Nephron progenitor cell (in vitro differentiated cells): ENCODE measurements at regions not wholly inside any gene's neighbourhood (a gene's known extent, or its start where the extent isn't known, plus 50 kb on each side); places are given as distances from the start of the nearest gene placed in this dataset.
"Not testable (repeated sequence)": the region's sequence is repeated elsewhere in the genome, so short reads cannot be mapped to it uniquely, and the experiment has no call there.

Experiments used
- DNase-seq: peaks from one replicate; pipeline ENCODE4 v3.0.0; 2021
- H3K27ac Mint-ChIP-seq: 2 replicates; pipeline ENCODE4 v1.8.0; 2021; ENCODE audit warnings: mild to moderate bottlenecking, moderate library complexity, mixed read lengths
- H3K27me3 Mint-ChIP-seq: 2 replicates; pipeline ENCODE4 v1.8.0; 2021; ENCODE audit warnings: mild to moderate bottlenecking, low read depth, mixed read lengths; ENCODE audit not compliant: poor library complexity
- H3K36me3 Mint-ChIP-seq: 2 replicates; pipeline ENCODE4 v1.8.0; 2021; ENCODE audit warnings: low read depth, mixed read lengths
- H3K4me1 Mint-ChIP-seq: 2 replicates; pipeline ENCODE4 v1.8.0; 2021; ENCODE audit warnings: mixed read lengths
- H3K4me3 Mint-ChIP-seq: 2 replicates; pipeline ENCODE4 v1.8.0; 2021; ENCODE audit warnings: mild to moderate bottlenecking, moderate library complexity, mixed read lengths
- H3K9me3 Mint-ChIP-seq: 2 replicates; pipeline ENCODE4 v1.8.0; 2021; ENCODE audit warnings: mild to moderate bottlenecking, moderate library complexity, mixed read lengths
- CTCF ChIP-seq: fragments of 200-600 bp; sonication (generic); IDR thresholded peaks from 2 replicates; pipeline ENCODE4 v1.5.0; 2021; ENCODE audit warnings: antibody characterized with exemption

DNA sequence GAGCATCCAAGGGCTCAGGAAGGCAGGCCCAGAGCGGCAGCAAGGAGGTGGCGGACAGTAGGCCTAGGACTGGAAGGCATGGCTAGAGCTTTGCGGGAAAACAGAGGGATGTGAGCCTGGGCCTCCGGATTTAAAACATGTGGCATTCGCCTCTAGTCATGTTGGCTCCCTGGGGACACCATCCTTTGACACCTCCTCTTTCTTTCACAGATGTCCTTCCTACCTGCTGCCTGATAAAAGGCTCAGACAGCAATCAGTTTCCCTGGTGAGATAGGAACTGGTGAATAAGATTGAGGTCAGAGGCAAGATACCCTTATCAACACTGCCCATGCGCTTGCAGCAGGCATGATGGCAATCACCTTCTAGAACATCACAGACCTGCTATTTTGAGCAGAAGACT is 277.6 kb downstream of the SIPA1L2 start:
- no peak overlapping the region for H3K4me3 Mint-ChIP-seq
- no peak overlapping the region for H3K27ac Mint-ChIP-seq
- no peak for TF ChIP-seq CTCF
- H3K9me3 Mint-ChIP-seq: no peaks in the 10 kb centered on the region
- DNase-seq: no peak
- H3K36me3 Mint-ChIP-seq: no peaks in the 10 kb centered on the region
- peaks cover 11% of the 10 kb centered on the region for H3K4me1 Mint-ChIP-seq
- H3K27me3 Mint-ChIP-seq: no peaks in the 10 kb centered on the region

DNA sequence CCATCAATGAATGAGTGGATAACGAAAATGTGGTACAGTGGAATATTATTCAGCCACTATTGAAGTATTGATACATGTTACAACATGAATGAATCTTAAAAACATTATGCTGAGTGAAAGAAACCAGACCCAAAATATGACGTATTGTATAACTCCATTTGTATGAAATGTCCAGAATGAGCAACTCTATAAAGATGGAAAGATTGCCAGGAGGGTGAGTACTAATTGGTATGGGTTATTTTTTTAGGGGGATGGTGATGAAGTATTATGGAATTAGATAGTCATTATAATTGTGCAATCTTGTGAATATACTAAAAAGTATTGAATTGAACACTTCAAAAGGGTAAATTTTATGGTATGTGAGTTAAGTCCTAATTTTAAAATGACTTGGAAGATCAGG is 278.6 kb downstream of the SIPA1L2 start:
- Mint-ChIP-seq H3K27ac (no peak overlapping the region), H3K9me3 (no peaks in the 10 kb centered on the region), H3K4me3 (no peak overlapping the region), H3K27me3 (no peaks in the 10 kb centered on the region), H3K4me1 (peaks cover 11% of the 10 kb centered on the region), H3K36me3 (no peaks in the 10 kb centered on the region)
- TF ChIP-seq CTCF: no peak
- DNase-seq: no peak

DNA sequence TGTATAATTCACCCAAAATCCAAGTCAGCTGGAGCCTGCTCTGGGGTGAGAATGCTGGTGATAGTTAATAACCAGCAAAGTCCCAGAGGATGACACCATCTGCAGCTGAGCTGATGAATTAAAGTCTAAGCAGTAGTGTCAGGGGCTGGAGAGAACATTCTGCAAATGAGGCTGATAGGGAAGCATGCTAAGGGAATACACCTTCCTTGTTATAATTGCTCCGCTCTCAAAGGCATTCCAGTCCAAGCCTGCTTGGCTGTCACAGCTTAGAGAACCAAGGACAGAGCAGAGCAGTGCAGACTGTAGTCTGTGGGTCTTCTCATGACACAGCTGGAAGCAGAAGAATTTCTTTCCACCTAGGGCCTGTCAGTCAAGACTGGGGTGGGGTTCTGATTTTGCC is 283.1 kb downstream of the SIPA1L2 start:
- no peak for DNase-seq
- H3K27ac Mint-ChIP-seq: no peak overlapping the region
- H3K4me1 Mint-ChIP-seq: peaks cover 6% of the 10 kb centered on the region
- H3K9me3 Mint-ChIP-seq: peaks cover 26% of the 10 kb centered on the region
- peaks cover 5% of the 10 kb centered on the region for H3K27me3 Mint-ChIP-seq
- H3K36me3 Mint-ChIP-seq: no peaks in the 10 kb centered on the region
- no peak for TF ChIP-seq CTCF
- no peak overlapping the region for H3K4me3 Mint-ChIP-seq

DNA sequence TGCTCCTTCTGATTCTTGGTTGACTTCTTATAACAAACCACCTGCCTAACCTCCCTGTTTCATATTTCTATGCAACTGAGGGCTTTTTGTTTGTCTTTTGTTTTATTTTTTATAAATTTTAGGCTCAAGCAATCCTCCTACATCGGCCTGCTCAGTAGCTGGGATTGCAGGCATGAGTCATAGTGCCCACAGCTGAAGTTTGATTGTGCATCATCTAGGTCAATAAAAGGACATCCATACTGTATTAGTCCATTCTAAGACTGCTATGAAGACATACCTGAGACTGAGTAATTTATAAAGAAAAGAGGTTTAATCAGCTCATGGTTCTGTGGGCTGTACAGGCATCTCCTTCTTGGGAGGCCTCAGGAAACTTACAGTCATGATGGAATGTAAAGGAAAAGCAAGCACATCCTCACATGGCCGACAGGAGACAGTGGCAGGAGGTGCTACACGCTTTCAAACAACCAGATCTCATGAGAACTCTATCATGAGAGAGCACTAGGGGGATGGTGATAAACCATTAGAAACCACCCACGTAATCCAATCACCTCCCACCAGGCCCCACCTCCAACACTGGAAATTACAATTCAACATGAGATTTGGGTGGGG is 285.0 kb downstream of the SIPA1L2 start:
- no peak overlapping the region for H3K27ac Mint-ChIP-seq
- no peaks in the 10 kb centered on the region for H3K36me3 Mint-ChIP-seq
- no peak for TF ChIP-seq CTCF
- peaks cover 5% of the 10 kb centered on the region for H3K27me3 Mint-ChIP-seq
- peaks cover 26% of the 10 kb centered on the region for H3K9me3 Mint-ChIP-seq
- DNase-seq: no peak
- H3K4me3 Mint-ChIP-seq: no peak overlapping the region
- no peaks in the 10 kb centered on the region for H3K4me1 Mint-ChIP-seq

DNA sequence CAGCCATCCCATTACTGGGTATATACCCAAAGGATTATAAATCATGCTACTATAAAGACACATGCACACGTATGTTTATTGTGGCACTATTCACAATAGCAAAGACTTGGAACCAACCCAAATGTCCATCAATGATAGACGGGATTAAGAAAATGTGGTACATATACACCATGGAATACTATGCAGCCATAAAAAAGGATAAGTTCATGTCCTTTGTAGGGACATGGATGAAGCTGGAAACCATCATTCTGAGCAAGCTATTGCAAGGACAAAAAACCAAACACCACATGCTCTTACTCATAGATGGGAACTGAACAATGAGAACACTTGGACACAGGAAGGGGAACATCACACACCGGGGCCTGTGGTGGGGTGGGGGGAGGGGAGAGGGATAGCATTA is 285.7 kb downstream of the SIPA1L2 start:
- not testable (repeated sequence) for H3K27me3 Mint-ChIP-seq, H3K4me1 Mint-ChIP-seq, H3K27ac Mint-ChIP-seq, H3K36me3 Mint-ChIP-seq, DNase-seq, H3K4me3 Mint-ChIP-seq
- H3K9me3 Mint-ChIP-seq: peaks cover 26% of the 10 kb centered on the region

DNA sequence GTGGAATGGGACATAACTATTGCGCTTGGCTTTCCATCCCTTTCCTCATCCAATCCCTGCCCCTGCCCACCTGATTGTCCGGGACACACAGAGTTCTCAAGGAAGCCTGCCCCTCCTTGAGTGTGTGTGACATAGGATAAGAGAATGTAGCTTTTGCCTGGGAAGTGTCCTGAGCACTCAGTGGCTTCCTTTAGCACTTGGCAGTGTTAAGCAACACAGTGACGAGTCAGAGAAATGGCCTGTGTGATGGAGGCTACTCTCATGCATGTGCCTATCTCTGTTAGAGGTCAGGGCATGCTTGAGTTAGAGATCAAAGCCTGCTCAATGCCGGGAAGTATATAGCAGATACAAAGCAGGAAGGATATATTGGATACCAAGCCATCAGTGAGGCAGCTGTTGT is 289.5 kb downstream of the SIPA1L2 start:
- Mint-ChIP-seq H3K4me3 (no peak overlapping the region), H3K36me3 (no peaks in the 10 kb centered on the region), H3K27me3 (no peaks in the 10 kb centered on the region), H3K4me1 (peaks cover 18% of the 10 kb centered on the region), H3K9me3 (peaks cover 22% of the 10 kb centered on the region), H3K27ac (no peak overlapping the region)
- DNase-seq: no peak
- no peak for TF ChIP-seq CTCF
